Activated CD4-positive, alpha-beta T cell treated with anti-CD3 and anti-CD28 coated beads for 36 hours (primary cell): ENCODE measurements at regions not wholly inside any gene's neighbourhood (a gene's known extent, or its start where the extent isn't known, plus 50 kb on each side); places are given as distances from the start of the nearest gene placed in this dataset.

Experiments used
- ATAC-seq: fragments of 200-7000 bp; cut with Tn5 transposase; one replicate; pipeline ENCODE4 v1.10.0; 2021; ENCODE audit warnings: mild to moderate bottlenecking, moderate library complexity
- CTCF ChIA-PET: fragments of 350-600 bp; sonication (Branson Sonifier 250); formaldehyde crosslinking; loops from one replicate; lab custom pipeline; 2021; ENCODE audit warnings: antibody characterized with exemption; lab: Charles Lee
- POLR2A ChIA-PET: fragments of 350-600 bp; sonication (Branson Sonifier 250); formaldehyde crosslinking; loops from one replicate; lab custom pipeline; 2021; ENCODE audit warnings: antibody characterized with exemption, inconsistent platforms; lab: Charles Lee
- DNase-seq: peaks from one replicate; pipeline ENCODE4 v3.0.0-alpha.2; 2020
- H3K27ac Mint-ChIP-seq: one replicate; pipeline ENCODE4 v1.8.0; 2021; ENCODE audit warnings: mixed read lengths
- H3K27me3 Mint-ChIP-seq: one replicate; pipeline ENCODE4 v1.8.0; 2021; ENCODE audit warnings: mixed read lengths
- H3K36me3 Mint-ChIP-seq: one replicate; pipeline ENCODE4 v1.8.0; 2021; ENCODE audit warnings: low read depth, mixed read lengths
- H3K4me1 Mint-ChIP-seq: one replicate; pipeline ENCODE4 v1.8.0; 2021; ENCODE audit warnings: mixed read lengths
- H3K4me3 Mint-ChIP-seq: one replicate; pipeline ENCODE4 v1.8.0; 2021; ENCODE audit warnings: mild to moderate bottlenecking, moderate library complexity, mixed read lengths
- H3K9me3 Mint-ChIP-seq: one replicate; pipeline ENCODE4 v1.8.0; 2021; ENCODE audit warnings: low read depth, mixed read lengths
- intact Hi-C, 2 experiments: fragments of 100-400 bp; cut with DNase I in 1 of 2; cut with micrococcal nuclease in 1 of 2; formaldehyde crosslinking; loops; one replicate each; pipeline versions ENCODE4 v1.14.2 to v1.15.1; 2022 to 2024; cut with DNase I, micrococcal nuclease

- DNase-seq (no peak), ATAC-seq (no peak)
- intact Hi-C loops: no loop called here
- Mint-ChIP-seq H3K27ac (no peak overlapping the region), H3K36me3 (no peaks in the 10 kb centered on the region), H3K4me3 (no peak overlapping the region), H3K9me3 (peaks cover 6% of the 10 kb centered on the region), H3K4me1 (no peaks in the 10 kb centered on the region), H3K27me3 (no peaks in the 10 kb centered on the region)
- ChIA-PET POLR2A (no interaction called here), CTCF (no interaction called here)
Observed at GRCh38 chr22:34160141-34160783, 240.0 kb upstream of the LARGE1 start.

- H3K4me1 Mint-ChIP-seq: no peaks in the 10 kb centered on the region
- ChIA-PET CTCF (no interaction called here), POLR2A (no interaction called here)
- H3K36me3 Mint-ChIP-seq: no peaks in the 10 kb centered on the region
- H3K27ac Mint-ChIP-seq: no peak overlapping the region
- H3K27me3 Mint-ChIP-seq: no peaks in the 10 kb centered on the region
- ATAC-seq (no peak), DNase-seq (no peak)
- H3K4me3 Mint-ChIP-seq: no peak overlapping the region
- peaks cover 6% of the 10 kb centered on the region for H3K9me3 Mint-ChIP-seq
- intact Hi-C loops: no loop called here
Observed at GRCh38 chr22:34161431-34162123, 241.3 kb upstream of the LARGE1 start.

- Mint-ChIP-seq H3K9me3 (no peaks in the 10 kb centered on the region), H3K36me3 (no peaks in the 10 kb centered on the region), H3K27ac (no peak overlapping the region), H3K4me3 (no peak overlapping the region), H3K27me3 (no peaks in the 10 kb centered on the region), H3K4me1 (no peaks in the 10 kb centered on the region)
- intact Hi-C loops: no loop called here
- ATAC-seq (no peak), DNase-seq (no peak)
- POLR2A ChIA-PET: no interaction called here
- CTCF ChIA-PET: no interaction called here
Observed at GRCh38 chr22:34198976-34199375, 278.7 kb upstream of the LARGE1 start.

DNA sequence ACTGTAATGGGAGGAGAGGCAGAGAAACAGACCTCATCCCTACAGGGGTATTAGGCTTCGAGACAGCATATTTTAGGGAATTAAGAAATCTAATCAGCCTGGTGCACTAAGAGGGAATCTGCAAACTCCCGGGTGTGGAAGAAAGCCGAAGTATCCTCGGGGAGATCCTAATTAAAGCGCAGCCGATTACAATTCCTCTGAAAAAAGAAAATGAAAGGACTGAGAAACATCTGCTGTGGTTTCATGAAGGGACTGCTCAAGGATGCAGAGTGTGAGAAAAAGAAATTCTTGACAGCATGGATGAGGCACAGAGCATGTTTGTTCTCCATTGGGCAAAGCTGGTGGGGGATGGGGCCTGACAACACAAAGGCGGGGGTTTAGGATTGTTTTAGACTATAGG is 290.0 kb upstream of the LARGE1 start:
- no peak for ATAC-seq

DNA sequence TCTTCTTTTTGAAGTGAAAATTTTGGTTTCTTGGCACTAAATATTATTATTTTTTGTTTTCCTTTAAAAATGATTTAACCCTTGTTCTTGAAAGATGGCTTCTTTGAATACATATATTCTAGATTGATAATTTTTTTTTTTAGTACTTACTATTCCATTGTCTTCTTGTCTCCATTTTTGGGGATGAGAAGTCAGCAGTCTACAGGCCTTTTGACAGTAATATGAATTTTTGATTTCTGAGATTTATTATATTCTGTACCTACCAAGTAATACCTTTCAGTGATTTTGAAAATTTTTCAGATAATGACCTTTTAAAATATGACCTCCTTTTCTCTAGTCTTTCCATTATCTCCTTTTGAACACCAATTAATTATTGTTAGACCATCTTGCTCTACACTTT is 294.1 kb upstream of the LARGE1 start:
- no peak overlapping the region for H3K4me3 Mint-ChIP-seq
- H3K9me3 Mint-ChIP-seq: peaks cover 17% of the 10 kb centered on the region
- no peak for DNase-seq
- H3K27ac Mint-ChIP-seq: no peak overlapping the region
- H3K27me3 Mint-ChIP-seq: no peaks in the 10 kb centered on the region
- H3K4me1 Mint-ChIP-seq: no peaks in the 10 kb centered on the region
- no peaks in the 10 kb centered on the region for H3K36me3 Mint-ChIP-seq
- no peak for ATAC-seq
- CTCF ChIA-PET: interaction anchor here (1.4 kb wide), 1 partner anchor 10 kb away, joined by 3 read pairs; no protein-coding TSS in a partner anchor
- intact Hi-C loops: no loop called here
- POLR2A ChIA-PET: no interaction called here

More for the DNA sequence above, 290.0 kb upstream of the LARGE1 start:
- H3K27me3 Mint-ChIP-seq: no peaks in the 10 kb centered on the region
- no peak overlapping the region for H3K27ac Mint-ChIP-seq
- ChIA-PET POLR2A (interaction anchor here (0.5 kb wide), 1 partner anchor 799 kb away, joined by 3 read pairs; no protein-coding TSS in a partner anchor), CTCF (no interaction called here)
- intact Hi-C loops: no loop called here
- H3K9me3 Mint-ChIP-seq: peaks cover 13% of the 10 kb centered on the region
- H3K4me3 Mint-ChIP-seq: no peak overlapping the region
- DNase-seq: no peak
- no peaks in the 10 kb centered on the region for H3K4me1 Mint-ChIP-seq
- no peaks in the 10 kb centered on the region for H3K36me3 Mint-ChIP-seq

GRCh38 chr22:34225278-34225677 is 305.0 kb upstream of the LARGE1 start:
- H3K4me1 Mint-ChIP-seq: no peaks in the 10 kb centered on the region
- ChIA-PET CTCF (interaction anchor here (1.1 kb wide), 1 partner anchor 12 kb away, joined by 3 read pairs; no protein-coding TSS in a partner anchor), POLR2A (no interaction called here)
- ATAC-seq: no peak
- H3K4me3 Mint-ChIP-seq: no peak overlapping the region
- intact Hi-C loops: no loop called here
- H3K9me3 Mint-ChIP-seq: peaks cover 2% of the 10 kb centered on the region
- H3K27ac Mint-ChIP-seq: no peak overlapping the region
- no peaks in the 10 kb centered on the region for H3K36me3 Mint-ChIP-seq
- H3K27me3 Mint-ChIP-seq: no peaks in the 10 kb centered on the region
- DNase-seq: no peak

DNA sequence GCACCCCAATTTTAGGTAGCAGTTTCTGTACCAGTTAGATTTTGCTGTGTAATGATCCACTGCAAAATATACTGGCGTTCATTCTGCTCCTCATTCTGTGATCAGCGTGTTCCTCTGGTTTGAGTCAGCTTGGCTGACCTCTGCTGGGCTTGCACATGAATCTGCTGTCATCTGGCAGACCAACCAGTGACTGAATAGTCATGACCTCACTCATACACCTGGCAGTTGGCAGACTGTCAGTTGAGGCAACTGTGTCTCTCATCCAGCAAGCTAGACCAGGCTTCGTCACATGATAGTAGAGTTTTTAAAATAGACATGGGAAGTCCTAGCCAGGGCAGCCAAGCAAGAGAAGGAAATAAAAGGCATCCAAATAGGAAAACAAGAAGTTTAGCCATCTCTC is 316.3 kb upstream of the LARGE1 start:
- intact Hi-C loops: no loop called here
- ATAC-seq: no peak
- Mint-ChIP-seq H3K4me1 (no peaks in the 10 kb centered on the region), H3K27me3 (no peaks in the 10 kb centered on the region), H3K36me3 (no peaks in the 10 kb centered on the region), H3K9me3 (peaks cover 13% of the 10 kb centered on the region), H3K4me3 (no peak overlapping the region), H3K27ac (no peak overlapping the region)
- ChIA-PET CTCF (no interaction called here), POLR2A (no interaction called here)
- no peak for DNase-seq

DNA sequence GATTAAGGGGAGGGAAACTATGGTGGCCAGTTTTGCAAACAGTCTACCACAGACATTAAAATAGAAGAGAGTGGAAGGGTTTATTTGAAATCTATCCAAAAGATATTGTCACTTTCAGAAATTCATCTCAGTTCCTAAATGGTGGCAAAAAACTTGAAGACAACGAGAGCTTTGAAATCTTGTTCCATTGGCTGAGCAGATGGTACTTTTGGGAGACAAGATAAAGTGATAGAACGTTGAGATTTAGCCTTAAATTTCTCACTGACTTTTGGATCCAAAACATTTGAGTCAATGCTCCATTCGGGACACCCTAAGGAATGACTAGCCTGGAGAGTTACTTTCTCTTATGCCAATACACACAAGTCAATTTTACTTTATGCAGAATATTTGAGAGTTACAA is 319.1 kb upstream of the LARGE1 start:
- H3K9me3 Mint-ChIP-seq: peaks cover 12% of the 10 kb centered on the region
- H3K36me3 Mint-ChIP-seq: no peaks in the 10 kb centered on the region
- H3K27ac Mint-ChIP-seq: no peak overlapping the region
- intact Hi-C loops: no loop called here
- ATAC-seq (no peak), DNase-seq (no peak)
- no peaks in the 10 kb centered on the region for H3K4me1 Mint-ChIP-seq
- no peaks in the 10 kb centered on the region for H3K27me3 Mint-ChIP-seq
- POLR2A ChIA-PET: no interaction called here
- no peak overlapping the region for H3K4me3 Mint-ChIP-seq
- CTCF ChIA-PET: no interaction called here

DNA sequence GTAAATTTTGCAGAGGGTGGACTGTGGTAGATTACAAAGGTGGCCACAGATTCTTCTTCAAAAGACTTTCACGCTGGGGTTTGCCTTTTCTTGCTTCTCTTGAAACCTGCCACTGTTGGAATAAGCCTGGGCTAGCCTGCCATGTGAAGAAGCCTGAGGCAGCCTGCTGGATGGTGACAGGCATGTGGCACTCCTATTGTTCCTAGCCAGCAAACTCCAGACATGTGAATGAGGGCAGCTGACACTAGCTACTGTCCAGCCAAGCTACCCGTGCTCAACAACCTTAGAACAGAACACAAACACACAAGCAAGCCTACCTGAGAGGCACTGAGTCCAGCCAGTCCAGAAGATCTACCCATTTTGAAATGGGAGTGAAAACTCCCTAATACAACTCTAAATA is 322.7 kb upstream of the LARGE1 start:
- ATAC-seq (no peak), DNase-seq (no peak)
- Mint-ChIP-seq H3K27ac (no peak overlapping the region), H3K9me3 (peaks cover 11% of the 10 kb centered on the region), H3K36me3 (no peaks in the 10 kb centered on the region), H3K27me3 (no peaks in the 10 kb centered on the region), H3K4me1 (no peaks in the 10 kb centered on the region), H3K4me3 (no peak overlapping the region)
- intact Hi-C loops: no loop called here
- ChIA-PET CTCF (interaction anchor here (0.6 kb wide), 1 partner anchor 568 kb away, joined by 3 read pairs; no protein-coding TSS in a partner anchor), POLR2A (no interaction called here)

DNA sequence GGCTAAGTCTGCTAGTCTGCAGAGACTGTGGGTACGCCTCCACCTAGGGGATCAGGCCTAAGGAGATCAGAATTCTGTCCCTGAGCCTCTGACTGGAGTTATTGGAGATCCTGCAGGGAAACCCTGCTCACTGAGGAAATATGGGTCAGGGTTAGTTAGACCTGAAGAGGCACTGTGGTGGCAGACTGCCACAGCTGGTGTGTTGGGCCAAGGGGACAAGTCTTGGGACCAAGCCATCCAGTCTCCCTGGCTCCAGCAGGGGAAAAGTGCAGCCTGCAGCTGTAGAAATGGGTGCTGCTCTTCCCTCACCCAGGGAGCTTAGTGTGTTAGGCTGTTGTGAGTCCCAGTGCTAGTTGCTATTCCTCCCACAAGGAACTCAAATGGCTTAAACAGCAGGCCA is 334.8 kb upstream of the LARGE1 start:
- peaks cover 23% of the 10 kb centered on the region for H3K9me3 Mint-ChIP-seq
- H3K27me3 Mint-ChIP-seq: peaks cover 3% of the 10 kb centered on the region
- ATAC-seq (no peak), DNase-seq (no peak)
- ChIA-PET POLR2A (no interaction called here), CTCF (no interaction called here)
- no peak overlapping the region for H3K4me3 Mint-ChIP-seq
- intact Hi-C loops: no loop called here
- H3K27ac Mint-ChIP-seq: no peak overlapping the region
- H3K36me3 Mint-ChIP-seq: no peaks in the 10 kb centered on the region
- H3K4me1 Mint-ChIP-seq: no peaks in the 10 kb centered on the region

GRCh38 chr22:34278121-34278520 is 357.8 kb upstream of the LARGE1 start:
- no peak for DNase-seq
- ATAC-seq: no peak
- intact Hi-C loops: no loop called here
- Mint-ChIP-seq H3K36me3 (no peaks in the 10 kb centered on the region), H3K4me3 (no peak overlapping the region), H3K27ac (no peak overlapping the region), H3K27me3 (peaks cover 4% of the 10 kb centered on the region), H3K9me3 (peaks cover 4% of the 10 kb centered on the region), H3K4me1 (no peaks in the 10 kb centered on the region)
- CTCF ChIA-PET: no interaction called here
- POLR2A ChIA-PET: no interaction called here

GRCh38 chr22:34281738-34282137 is 361.5 kb upstream of the LARGE1 start:
- Mint-ChIP-seq H3K27me3 (peaks cover 4% of the 10 kb centered on the region), H3K4me1 (no peaks in the 10 kb centered on the region), H3K4me3 (no peak overlapping the region), H3K27ac (no peak overlapping the region), H3K36me3 (no peaks in the 10 kb centered on the region), H3K9me3 (peaks cover 2% of the 10 kb centered on the region)
- intact Hi-C loops: no loop called here
- CTCF ChIA-PET: no interaction called here
- POLR2A ChIA-PET: no interaction called here
- DNase-seq (no peak), ATAC-seq (no peak)
